ENCODE measurements at regions not wholly inside any gene's neighbourhood (a gene's known extent, or its start where the extent isn't known, plus 50 kb on each side); places are given as distances from the start of the nearest gene placed in this dataset.
A peak's percentile ranks its signal among the peaks of the same experiment; 100 is the strongest.

DNA sequence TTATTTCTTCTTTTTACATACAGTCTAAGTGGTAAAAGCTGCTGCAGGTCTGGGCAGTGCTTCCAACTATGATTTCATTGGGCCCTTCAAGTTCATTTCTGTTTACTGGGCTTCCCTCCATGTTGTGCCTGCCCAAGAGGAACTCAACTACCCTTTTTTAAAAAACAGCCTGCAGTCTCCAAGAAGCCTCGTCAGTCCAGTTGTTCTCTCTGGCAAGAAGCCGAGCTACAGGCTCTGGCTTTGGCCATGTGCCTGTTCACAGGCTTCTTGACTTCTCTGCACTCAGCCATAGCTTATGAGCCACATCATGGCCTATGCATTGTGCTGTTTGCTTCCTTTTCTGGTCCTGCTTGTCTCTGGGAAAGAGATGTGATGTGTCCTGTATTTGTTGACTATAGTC lies 119.7 kb upstream of the PJA2 start:
- no peak for DNase-seq

DNA sequence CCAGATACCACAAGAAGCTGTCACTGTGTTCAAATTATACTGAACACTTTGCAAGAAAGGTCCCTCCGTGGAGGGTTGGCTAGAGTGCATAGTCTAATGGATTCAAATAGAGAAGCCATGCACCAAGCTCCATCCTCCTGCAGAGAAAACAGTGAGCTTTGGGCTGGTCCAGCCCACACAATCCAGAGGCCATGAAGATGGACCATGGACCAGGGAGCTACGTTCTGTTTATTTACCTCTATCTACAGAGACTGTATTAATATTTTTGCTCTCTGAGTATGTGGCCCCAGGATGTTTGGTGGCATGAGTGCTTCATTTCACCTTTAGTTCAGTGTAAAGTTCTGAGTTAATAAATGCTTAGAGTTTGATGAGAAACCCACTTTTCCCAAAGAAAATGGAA lies 114.8 kb upstream of the PJA2 start:
- DNase-seq = no peak

DNA sequence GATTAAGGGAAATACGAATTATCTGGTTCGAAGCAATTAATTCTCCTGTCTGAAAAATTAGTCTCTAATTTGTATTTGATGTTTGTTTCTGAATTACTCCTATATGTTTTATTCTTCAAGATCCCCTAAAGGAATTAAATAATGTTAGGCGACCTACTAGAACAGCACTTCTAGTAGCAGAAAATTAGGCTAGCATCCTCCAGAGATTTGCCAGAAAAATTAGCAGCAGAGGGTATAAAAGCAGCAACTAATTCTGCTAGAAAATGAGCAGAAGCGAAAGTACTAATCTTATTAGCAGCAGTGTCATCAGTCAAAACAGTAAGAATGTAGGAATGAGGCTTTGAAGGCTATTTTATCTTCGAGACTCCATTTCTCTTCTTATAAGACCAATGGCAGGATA lies 114.3 kb upstream of the PJA2 start:
- no peak for DNase-seq

DNA sequence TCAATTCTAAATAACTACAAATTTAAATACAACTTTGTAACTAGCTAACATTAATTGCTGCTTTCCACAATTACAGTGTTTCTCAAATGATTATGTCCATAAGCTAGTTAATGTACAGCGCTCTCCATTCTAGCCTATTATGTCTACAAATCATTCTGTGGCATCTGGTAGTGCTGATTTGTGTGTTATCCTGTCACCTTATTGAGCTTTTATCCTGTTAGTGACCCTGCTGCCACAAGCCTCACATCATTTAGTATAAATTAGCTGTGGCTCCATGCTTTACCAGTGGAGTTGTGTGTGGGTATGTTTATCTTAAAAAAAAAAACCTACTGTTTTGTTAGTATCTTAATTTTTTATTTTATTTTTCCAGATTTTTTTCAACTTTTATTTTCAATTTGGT lies 112.6 kb upstream of the PJA2 start:
- DNase-seq = no peak

DNA sequence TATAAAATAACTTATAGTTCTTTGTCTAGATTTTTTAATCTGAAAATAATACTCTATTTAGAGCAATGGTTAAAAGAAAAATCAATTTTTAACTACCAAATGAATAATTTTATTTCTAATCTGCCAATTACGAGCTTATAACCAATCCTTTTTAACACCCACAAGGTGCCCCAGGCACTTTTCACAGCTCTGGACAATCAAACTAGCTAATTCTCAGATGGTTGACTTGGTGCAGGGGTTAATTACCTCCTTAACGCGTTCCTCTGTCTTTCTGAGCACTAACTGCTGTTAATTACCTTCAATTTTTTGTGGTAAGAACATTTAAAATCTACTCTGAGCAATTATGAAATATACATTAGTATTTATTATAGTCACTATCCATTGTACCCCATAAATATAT lies 109.6 kb upstream of the PJA2 start:
- DNase-seq = no peak

DNA sequence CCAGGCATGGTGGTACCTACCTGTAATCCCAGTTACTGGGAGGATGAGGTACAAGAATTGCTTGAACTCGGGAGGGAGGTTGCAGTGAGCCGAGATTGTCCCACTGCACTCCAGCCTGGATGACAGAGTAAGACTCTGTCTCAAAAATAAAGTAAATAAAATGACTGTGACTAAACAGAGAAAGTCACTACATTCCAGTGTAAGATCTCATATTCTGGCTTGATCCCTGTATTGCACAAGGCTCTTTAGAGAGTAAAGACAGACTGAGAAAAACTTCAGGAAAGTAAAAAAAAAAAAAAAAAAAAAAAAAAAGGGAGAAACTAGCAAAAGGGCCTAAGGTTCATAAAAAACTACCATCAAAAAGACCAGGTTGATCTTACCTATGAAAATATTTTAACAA lies 106.6 kb upstream of the PJA2 start:
- DNase-seq = no peak

DNA sequence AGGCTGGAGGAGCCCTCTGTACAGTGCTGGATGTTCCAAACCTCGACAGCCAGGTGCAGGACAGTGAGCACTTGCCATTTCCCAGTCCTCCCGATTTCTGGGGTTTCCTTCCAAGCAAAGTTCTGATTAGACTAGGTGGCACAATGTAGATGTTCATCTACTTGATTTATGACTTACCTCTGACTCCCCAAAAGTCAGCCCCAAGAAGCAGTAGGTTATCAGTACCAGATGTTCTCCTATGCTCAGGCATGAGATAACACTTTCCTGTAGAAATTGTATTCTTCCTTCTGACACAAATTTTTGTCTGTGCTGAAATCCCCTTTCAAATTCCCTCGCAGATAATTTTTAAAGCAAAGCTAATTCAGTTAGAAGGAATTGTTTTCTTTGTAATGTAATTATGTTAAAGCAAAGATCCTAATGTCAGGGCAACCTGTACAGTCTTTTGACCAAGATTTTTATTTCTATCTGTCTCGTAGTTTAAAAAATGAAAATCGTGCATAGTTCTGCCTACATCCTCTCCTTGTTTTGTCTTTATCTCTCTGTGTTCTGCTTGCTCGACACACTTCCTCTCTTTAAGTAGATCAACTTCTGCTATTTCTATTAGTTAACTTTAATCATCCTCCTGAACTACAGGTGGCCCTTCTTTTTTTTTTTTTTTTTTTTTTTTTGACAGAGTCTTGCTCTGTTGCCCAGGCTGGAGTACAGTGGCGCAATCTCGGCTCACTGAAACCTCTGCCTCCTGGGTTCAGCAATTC lies 102.4 kb upstream of the PJA2 start:
- no peak for DNase-seq

DNA sequence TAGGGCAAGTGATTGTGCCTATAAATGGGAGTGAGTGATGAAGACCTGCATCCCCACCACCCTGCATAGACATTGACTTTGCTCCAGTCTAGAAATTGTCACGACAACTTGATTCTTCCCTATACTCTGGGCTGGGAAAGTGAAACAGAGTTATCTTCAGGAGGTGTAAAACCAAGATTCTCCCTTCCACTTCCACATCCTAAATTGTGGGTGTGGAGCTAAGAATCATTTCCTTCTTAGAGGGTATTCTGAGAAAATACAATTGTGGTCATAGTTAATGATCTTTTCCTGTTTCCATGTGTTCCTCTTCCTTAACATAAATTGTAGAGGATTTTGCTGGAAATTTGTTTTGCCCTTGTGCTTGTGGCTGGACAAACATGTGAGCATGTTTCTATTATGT lies 96.8 kb upstream of the PJA2 start:
- no peak for DNase-seq

DNA sequence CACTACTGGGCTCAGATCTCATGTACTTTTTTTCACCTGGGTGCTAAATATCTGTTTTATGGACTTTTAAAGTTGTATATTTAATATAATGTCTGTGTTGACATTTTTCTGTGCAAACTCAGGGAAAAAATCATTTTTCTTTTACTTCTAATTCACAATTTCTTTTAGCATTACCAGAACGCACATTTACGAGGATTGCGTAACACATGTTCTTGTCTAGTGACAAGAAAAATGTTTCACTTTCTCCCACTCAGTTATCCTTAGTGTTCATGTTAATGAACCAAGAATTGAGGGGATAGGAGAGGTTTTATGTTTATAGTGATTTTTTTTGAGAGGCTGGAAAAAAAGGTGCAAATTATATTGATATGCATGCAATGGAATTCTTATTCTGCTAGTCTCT lies 86.3 kb upstream of the PJA2 start:
- DNase-seq = no peak

DNA sequence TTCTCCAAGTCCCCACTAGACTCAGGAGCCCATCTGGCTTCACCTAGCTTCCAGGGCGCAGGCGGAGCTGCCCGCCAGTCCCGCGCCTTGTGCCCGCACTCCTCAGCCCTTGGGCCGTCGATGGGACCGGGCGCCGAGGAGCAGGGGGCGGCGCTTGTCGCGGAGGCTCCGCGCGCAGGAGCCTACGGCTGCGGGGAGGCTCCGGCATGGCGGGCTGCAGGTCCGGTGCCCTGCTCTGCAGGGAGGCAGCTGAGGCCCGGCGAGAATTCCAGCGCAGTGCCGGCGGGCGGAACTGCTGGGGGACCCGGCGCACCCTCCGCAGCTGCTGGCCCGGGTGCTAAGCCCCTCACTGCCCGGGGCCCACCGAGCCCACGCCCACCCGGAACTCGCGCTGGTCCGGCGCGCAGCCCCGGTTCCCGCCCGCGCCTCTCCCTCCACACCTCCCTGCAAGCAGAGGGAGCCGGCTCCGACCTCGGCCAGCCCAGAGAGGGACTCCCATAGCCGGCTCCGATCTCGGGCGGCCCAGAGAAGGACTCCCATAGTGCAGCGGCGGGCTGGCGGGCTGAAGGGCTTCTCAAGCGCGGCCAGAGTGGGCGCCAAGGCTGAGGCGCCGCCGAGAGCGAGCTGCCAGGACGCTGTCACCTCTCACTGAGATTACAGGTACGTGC lies 78.1 kb upstream of the PJA2 start:
- DNase-seq = no peak

DNA sequence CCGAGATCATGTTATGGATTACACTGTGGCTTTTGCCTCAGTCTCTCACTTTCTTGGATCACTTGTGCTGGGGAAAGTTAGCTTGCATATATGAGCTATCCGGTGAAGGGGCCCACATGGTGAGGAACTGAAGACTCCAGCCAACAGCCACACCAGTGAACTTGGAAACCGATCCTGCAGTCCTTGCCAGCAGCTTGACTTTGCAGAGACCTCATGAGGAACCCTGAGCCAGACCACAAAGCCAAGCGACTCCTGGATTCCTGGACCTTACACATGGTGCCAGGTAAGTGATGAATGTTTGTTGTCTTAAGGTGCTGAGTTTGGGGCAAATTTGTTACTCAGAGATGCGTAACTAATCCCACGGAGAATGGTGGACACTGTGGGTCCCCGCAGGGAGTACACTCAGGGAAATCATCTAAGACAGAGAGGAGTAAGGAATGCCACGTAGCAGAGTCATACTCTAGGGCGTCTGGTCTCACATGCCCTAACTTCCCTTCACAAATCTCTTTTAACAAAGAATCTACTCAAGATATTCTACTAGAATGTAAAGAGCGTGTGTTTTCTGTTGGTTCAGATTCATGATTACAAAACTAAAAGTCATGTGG lies 76.5 kb upstream of the PJA2 start:
- DNase-seq = no peak

DNA sequence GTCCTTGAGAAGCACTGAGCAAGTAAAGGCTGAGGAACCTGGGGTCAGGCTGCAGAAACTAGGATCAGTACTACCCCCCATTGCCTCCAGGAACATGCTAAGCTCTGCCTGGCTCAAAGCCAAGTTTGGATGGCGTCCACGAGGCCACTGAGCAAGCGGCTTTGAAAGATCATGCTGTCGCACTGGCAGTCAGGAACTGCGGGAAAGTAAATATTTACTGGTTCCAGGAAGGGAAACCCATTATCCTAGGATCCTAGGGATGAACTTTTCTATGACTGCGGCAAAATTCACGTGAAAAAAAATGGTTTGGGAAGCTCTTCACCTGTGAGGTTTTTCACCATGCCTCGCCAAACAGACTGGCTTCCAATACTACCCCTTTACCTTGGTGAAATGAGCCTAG lies 75.3 kb upstream of the PJA2 start:
- no peak for DNase-seq

DNA sequence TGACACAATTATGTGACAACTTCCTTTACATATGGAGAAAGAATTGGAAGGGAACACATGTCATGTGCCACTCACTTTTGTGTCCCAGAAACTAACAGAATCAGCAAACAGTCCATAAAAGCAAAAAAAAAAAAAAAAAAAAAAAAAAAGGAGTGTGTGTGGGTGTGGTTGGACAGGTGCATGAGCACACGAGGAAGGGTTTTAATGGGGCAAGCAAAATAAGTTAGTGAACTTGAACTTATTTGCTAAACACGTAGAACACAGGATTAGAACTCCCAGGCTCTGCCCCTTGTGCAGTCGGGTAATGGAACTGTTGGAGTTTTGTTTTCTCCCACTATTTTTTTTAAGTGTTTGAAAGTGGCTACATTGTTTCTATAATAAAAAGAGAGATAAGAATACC lies 74.8 kb upstream of the PJA2 start:
- DNase-seq = no peak

DNA sequence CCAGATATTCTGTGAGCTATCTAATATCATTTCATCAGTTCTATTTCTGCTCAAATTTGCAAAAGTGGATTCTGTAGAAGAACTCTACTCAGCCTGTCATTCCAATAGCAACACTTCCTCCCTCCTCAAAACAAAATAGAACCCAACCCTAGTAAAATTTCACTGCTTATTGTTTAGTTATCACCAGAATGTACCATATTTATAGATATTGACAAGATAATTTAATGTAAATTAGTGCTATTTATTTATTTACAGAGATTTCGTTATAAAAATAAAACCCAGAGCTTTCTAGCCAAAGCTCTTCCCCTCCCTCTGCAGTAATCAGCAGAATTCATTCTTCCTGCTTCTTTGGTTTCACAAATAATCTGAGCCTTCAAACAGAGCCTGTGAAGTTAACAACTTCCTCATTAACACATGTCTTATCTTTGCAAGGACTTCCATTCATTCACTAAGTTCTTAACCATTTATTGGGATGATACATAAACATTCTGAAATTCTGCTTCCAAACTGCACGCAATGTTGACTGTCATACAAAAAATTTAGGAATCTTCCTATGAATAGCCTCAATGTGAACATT lies 73.7 kb upstream of the PJA2 start:
- DNase-seq = no peak

DNA sequence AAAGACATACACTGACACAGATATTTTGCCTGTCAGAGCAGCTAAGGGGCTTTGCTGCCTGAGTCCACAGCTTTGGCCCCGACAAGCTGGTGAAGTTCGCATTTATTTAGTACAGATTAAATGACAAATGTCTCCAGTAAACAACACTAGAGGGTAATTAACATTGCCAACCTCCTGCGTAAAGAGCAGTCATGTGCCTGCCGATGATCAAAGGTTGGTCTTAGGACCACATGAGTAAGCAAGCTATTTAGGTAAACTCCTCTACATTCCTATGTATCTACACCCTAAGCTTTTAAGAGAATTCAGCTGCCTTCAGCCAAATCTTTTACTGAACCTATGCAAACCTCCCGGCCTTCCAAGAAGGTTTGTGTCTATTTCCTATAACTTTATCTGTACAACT lies 73.0 kb upstream of the PJA2 start:
- no peak for DNase-seq

DNA sequence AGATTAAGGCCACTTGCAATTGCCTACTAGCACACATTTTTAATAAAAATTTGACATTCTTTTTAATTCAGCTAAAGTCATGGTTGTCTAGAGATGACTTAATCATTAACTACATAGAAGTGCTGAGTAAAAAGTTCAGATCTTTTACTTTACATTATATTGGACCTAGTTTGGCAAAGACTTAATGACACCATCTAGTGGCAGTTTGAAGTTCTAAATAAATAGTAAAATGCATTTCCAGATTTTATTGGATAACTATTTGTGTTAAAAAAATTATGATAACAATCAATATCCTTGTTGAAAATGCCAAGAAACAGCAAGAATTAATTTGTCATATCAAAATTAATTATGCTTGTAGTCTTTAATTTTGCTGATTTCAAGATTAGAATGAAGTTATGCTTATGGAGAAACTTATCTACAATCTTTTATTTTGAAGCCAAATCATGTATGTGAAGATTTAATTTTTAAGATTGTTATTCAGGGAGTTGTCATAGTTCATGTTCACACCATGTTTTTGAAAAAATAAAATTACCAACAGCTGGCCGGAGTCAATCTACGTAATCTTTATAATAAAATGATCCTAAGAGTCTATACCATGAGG lies 69.6 kb upstream of the PJA2 start:
- DNase-seq = no peak

DNA sequence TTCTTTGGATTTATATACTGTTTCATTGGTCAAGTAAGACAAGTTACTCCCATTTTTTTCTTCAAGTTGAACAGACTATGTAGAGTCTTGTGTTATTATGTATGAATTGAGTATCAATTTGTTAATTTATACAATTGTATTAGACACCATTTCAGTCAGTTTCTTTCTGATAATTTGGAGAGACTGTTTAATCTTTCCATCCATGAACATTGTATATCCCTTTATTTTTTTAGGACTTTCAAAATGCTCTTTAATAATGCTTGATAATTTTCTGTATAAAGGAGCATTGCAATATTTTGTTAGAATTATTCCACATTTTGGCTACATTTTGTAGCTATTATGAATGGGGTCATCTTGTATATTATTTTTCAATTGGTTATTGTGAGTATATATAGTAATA lies 69.1 kb upstream of the PJA2 start:
- no peak for DNase-seq

DNA sequence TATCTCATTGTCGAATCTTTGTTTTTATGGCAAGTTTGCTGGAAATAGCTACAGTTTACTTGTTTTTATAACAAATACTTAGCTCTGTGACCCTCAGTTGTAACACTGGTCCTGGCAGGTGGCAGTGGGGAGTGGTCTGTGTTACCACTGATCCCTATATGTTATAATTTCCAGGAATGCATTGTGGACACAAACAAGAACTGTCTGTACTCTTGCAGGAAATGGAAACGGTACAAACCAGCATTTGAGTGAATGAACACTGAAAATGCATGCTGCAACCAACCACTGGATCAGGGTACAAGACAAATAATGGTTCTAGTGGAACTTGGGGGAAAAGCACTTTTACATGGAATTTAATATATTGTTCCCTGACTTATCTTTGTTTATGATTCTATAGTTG lies 66.5 kb upstream of the PJA2 start:
- no peak for DNase-seq

DNA sequence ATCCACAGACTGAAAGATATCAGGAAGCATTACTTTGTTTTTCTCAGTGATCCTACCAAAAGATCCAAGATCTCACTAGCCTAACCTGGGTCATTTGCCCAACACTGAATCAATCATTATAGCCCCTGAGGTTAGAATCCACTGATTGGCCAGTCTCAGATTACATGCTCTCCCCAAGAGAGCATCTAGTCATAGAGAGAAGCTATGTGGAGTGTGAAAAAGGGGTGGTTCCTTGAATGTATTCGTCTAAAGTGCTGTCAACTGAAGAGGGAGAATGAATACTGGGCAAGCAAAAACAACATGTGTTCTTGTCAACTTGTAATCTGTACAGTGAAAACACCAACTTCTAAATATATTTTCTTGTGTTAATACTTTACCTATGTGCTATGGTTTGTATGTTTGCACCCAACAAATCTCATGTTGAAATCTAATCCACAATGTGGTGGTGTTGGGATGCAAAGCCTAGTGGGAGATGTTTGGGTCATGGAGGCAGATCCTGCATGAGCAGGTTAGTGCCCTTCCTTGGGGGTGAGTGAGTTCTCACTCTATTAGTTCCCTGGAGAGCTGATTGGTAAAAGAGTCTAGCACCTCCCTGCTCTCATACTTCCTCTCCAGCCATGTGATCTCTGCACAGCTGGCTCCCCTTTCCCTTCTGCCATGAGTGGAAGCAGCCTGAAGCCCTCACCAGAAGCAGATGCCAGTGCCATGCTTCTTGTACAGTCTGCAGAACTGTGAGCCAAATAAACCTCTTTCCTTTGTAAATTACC lies 60.3 kb upstream of the PJA2 start:
- no peak for DNase-seq

DNA sequence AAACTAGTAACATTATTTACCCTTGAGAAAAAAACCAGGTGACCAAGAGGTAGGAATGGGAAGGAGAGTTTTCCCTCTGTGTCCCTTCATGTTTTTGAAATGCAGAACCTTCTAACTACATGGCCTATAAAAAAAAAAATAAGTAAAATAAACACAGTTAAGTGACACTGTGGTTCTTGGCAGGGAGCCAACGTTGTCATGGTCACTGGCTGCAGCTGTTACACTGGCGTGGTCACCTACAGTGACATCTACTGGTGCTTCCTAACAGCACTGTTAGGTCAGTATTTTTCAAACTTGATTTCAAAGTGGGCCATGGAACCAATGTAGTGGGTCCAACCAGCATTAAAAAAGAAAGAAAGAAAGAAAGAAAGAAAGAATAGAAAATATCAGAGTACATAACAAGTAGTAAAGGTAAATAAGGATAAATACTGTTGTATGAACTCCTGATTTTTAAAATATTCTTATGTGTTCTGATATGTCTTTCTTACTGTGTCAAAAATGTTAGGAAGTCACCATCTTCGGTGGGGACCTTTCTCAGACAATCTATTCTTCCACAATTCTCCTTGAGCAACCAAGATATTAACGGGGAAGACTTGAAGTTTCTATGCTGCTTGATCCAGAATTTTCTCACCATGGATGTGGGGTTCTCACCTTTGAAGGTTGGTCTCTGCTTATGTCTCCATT lies 59.1 kb upstream of the PJA2 start:
- peak; percentile 64 for DNase-seq

DNA sequence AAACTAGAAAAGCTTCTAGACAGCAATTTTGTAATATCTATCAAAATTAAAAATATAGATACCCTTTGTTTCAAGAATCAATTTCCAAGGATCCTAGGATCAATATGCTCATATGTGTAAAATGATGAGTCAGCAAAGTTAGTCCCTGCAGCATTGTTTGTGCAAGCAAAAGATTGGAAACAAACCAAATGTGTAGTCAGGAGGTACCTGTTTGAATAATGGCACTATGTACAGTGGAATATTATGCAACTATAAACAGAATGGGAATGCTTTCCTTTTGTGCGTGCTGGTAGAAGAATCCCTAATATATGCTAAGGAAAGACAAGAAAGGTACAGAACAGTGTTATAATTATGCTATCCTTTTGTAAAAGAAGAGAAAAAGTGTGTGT lies 58.5 kb upstream of the PJA2 start:
- DNase-seq = no peak

DNA sequence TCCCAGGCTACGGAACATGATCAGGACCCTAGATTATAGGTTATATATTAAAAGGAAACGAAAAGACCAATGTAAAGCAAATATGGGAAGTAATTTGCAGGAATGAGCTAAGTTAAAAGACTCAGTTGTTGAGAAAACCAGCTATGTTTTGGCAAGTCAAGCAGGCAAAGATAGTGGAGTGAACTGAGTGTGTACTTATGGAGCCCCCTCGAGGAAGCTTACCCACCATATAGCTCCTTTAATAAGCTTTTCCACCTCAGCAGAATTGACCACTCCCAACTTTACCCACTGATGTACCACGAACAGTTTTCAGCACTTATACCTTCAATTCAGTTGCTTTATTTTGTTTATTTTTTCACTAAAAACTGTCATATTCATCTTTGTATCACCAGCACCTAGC lies 57.3 kb upstream of the PJA2 start:
- no peak for DNase-seq
